ENCODE measurements at regions not wholly inside any gene's neighbourhood (a gene's known extent, or its start where the extent isn't known, plus 50 kb on each side); places are given as distances from the start of the nearest gene placed in this dataset.

DNA sequence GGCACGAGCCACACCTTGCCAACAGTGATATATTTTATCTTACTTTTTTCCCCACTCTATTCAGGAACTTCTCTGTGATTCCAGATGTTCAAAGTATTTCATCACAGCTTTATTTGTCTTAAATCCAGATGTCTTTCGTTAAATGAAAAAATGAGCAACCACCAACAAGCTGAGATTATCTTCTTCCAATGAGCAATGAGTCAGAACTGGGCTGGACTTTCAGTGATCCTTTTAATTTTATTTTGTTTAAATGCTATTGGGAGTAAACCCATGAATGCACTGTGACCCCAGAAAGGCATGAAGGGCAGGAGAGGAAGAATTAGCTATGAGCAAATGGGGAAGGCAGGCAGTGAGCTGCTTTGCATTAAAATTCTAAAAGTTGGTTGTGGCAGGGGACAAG, 77.6 kb upstream of the IMMP2L start:
- DNase-seq: no peak
- Histone ChIP-seq H3K36me3 (ENCODE audit: low read depth) (no peaks in the 10 kb centered on the region), H3K9me3 (no peaks in the 10 kb centered on the region), H3K4me1 (ENCODE audit: low read depth) (no peaks in the 10 kb centered on the region), H3K4me3 (no peak overlapping the region)
- no peak for ATAC-seq
- TF ChIP-seq, protein P1, sequence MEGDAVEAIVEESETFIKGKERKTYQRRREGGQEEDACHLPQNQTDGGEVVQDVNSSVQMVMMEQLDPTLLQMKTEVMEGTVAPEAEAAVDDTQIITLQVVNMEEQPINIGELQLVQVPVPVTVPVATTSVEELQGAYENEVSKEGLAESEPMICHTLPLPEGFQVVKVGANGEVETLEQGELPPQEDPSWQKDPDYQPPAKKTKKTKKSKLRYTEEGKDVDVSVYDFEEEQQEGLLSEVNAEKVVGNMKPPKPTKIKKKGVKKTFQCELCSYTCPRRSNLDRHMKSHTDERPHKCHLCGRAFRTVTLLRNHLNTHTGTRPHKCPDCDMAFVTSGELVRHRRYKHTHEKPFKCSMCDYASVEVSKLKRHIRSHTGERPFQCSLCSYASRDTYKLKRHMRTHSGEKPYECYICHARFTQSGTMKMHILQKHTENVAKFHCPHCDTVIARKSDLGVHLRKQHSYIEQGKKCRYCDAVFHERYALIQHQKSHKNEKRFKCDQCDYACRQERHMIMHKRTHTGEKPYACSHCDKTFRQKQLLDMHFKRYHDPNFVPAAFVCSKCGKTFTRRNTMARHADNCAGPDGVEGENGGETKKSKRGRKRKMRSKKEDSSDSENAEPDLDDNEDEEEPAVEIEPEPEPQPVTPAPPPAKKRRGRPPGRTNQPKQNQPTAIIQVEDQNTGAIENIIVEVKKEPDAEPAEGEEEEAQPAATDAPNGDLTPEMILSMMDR (IDR thresholded peaks at IDR 0.05): no peak
- intact Hi-C loops (cut with DNase I, micrococcal nuclease): no loop called here

DNA sequence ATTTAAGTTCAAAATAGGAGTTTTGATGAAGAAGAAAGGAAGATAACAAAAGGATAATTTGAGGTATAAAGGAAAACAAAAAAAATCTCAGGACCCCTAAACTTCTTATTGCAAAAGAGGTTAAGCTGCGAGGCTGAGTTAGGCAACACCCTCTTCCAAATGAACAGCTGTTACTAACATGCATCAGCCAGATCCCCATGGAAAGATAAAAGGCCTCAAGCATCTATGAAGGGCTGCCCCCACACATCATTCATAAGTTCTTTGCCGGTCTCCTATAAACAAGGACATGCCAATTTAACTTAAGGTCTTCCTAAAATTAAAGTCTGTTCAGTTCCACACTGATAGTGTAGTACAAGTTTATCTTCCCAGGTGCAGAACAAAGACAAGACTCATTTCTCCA, 75.8 kb upstream of the IMMP2L start:
- TF ChIP-seq, protein P1 (IDR thresholded peaks at IDR 0.05): no peak
- DNase-seq (no peak), ATAC-seq (no peak)
- intact Hi-C loops (cut with DNase I, micrococcal nuclease): no loop called here
- Histone ChIP-seq H3K9me3 (no peaks in the 10 kb centered on the region), H3K4me1 (ENCODE audit: low read depth) (no peaks in the 10 kb centered on the region), H3K4me3 (no peak overlapping the region), H3K36me3 (ENCODE audit: low read depth) (no peaks in the 10 kb centered on the region)

DNA sequence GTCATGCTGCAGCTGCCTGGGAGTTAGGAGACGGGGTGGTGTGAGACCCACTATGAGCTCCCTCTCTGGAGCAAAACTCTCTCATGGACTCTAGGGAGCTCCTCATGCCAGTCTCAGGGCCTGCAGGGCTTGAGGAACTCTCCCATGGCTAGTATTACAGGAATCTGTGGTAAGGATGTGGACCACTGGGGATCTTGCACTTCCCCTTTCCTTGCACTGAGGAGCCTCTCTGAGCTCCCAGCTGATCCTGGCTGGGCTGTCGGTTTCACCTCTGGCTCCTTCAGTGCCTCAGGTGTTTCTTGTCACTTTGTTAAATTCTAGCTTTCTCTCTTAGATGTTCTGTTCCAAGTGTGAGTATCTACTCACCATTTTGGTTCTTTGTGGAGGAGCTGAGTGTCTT, 71.6 kb upstream of the IMMP2L start:
- no peak for ATAC-seq
- DNase-seq: no peak
- Histone ChIP-seq H3K4me1 (ENCODE audit: low read depth) (no peaks in the 10 kb centered on the region), H3K9me3 (peaks cover 7% of the 10 kb centered on the region), H3K4me3 (no peak overlapping the region), H3K36me3 (ENCODE audit: low read depth) (no peaks in the 10 kb centered on the region)
- TF ChIP-seq, protein P1 (IDR thresholded peaks at IDR 0.05): no peak
- intact Hi-C loops (cut with DNase I, micrococcal nuclease): no loop called here

DNA sequence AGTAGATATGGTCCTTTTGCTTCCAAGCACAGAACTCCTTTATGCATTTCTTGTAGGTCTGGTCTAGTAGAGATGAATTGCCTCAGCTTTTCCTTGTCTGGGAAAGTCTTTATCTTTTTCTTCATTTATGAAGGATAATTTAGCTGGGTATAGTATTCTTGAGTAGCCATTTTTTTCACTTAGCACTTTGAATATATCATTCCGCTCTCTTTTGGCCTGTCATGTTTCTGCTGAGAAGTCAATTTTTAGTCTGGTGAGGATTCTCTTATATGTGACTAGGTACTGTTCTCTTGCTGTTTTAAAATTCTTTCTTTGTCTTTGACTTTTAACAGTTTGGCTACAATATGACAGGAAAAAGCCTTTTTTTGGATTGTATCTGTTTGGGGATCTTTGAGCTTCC, 68.6 kb upstream of the IMMP2L start:
- no peak overlapping the region for H3K4me3 ChIP-seq
- no peaks in the 10 kb centered on the region for H3K36me3 ChIP-seq (ENCODE audit: low read depth)
- intact Hi-C loops (cut with DNase I, micrococcal nuclease): no loop called here
- no peaks in the 10 kb centered on the region for H3K4me1 ChIP-seq (ENCODE audit: low read depth)
- ATAC-seq (no peak), DNase-seq (no peak)
- peaks cover 7% of the 10 kb centered on the region for H3K9me3 ChIP-seq
- TF ChIP-seq, protein P1 (IDR thresholded peaks at IDR 0.05): no peak

DNA sequence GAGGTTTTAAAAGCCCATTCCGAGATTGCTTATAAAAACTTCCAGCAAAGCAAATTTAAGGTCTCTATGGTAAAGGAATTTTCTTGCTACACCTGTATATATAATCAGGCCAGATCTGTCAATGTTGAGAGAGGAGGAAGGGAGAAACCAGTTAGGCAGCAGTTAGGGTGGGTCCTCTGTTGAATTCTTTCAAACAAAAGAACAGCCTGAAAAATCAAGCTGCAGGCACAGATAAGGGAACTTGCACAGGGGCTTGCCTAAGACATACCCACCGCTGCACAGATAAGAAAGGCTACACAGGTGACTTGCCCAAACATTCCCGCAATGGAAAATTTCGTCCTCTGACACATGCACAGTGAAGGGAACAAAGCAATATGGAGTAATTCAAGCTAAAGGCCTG, 59.8 kb upstream of the IMMP2L start:
- no peaks in the 10 kb centered on the region for H3K4me1 ChIP-seq (ENCODE audit: low read depth)
- no peaks in the 10 kb centered on the region for H3K36me3 ChIP-seq (ENCODE audit: low read depth)
- no peak for DNase-seq
- no peaks in the 10 kb centered on the region for H3K9me3 ChIP-seq
- intact Hi-C loops (cut with DNase I, micrococcal nuclease): no loop called here
- TF ChIP-seq, protein P1 (IDR thresholded peaks at IDR 0.05): no peak
- H3K4me3 ChIP-seq: no peak overlapping the region
- ATAC-seq: no peak

Measured in mucosa of descending colon (tissue), 3 donors.